GM21825 (cell line): ENCODE measurements at regions not wholly inside any gene's neighbourhood (a gene's known extent, or its start where the extent isn't known, plus 50 kb on each side); places are given as distances from the start of the nearest gene placed in this dataset.

Source experiments
- ATAC-seq: cut with Tn5 transposase; IDR thresholded peaks from one replicate; pipeline ENCODE4 v1.9.1; 2021; ENCODE audit warnings: mild to moderate bottlenecking, moderate library complexity; ENCODE audit not compliant: unreplicated experiment

GRCh38 chr6:45741437-45742171 lies 274.1 kb downstream of the CLIC5 start:
- peak; percentile 67 for ATAC-seq

- ATAC-seq, result no peak
These were observed 276.6 kb downstream of the CLIC5 start for GRCh38 chr6:45739058-45739457.

- ATAC-seq, result no peak
These were observed 277.6 kb downstream of the CLIC5 start for GRCh38 chr6:45738057-45738455.

GRCh38 chr6:45737331-45738056 lies 278.2 kb downstream of the CLIC5 start:
- peak; percentile 60 for ATAC-seq

DNA sequence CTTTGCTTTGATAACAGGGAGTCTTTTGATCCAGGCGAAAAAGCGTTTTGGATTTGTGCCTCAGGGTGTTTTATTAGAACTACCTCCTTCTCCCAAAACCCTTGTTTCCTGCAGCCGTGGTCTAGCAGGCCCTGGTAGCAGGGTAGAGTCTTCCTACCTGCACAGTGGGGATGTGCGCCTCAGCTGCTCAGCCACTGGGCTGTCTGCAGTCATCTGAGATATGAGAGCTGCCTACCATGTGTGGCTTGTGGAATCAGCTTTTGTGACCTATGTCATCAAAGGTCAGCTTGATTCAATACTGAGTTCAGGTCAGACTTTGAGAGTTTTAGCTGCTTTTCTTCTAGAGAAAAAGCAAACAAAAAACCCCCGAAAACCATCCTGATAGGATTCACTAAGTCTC lies 279.5 kb downstream of the CLIC5 start:
- ATAC-seq, result no peak

- no peak for ATAC-seq
These were observed 282.9 kb downstream of the CLIC5 start for GRCh38 chr6:45732731-45733130.

DNA sequence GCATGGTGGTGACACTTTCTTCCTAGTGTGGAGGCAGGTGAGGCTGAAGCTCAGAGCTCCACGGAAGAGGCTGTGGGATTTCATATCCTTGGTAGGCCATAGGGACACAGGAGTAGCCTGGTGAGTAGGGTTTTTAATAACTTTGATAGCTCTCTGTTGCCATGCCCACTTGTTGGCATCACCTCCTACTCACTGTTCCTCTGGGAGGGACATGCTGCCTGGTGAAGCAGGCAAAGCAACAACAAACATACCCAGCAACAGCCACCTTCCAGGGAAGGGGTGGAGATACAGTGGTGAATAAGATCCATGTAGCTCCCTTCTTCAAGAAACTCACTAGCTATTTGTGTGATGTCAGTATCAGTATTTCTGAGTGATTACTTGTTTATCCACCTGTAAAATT lies 285.4 kb downstream of the CLIC5 start:
- ATAC-seq, result no peak

GRCh38 chr6:45728674-45729073 lies 287.0 kb downstream of the CLIC5 start:
- ATAC-seq, result no peak

DNA sequence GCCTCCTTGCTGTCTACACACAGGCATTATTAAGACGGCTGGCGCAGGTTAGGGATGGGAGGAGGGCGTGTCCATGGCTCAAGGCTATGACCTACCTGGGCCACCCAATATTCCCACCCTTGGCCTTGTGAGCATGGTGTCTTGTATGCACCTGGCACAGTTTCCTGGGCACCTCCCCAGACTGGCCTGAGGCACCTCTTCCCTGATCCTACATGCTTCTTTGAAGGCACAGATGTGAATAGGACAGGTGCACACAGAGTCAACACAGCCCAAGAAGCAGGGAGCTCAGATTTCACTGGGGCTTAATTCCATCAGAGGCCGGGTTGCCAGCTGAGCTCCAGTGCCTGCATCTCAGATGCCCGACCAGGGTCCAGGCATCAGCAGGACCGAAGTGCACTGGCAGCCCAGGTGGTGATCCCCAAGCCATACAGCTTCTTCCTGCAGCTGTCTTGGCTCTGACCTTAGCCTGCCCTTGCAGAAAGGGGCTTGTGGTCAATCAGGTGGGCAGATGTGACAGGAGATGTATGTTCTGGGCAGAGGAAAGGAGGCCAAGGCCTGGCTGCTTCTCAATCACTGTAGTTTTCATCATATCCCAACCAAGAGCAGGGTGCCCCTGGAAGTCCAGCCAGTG lies 287.7 kb downstream of the CLIC5 start:
- no peak for ATAC-seq

- no peak for ATAC-seq
These were observed 288.4 kb downstream of the CLIC5 start for GRCh38 chr6:45727228-45727627.

DNA sequence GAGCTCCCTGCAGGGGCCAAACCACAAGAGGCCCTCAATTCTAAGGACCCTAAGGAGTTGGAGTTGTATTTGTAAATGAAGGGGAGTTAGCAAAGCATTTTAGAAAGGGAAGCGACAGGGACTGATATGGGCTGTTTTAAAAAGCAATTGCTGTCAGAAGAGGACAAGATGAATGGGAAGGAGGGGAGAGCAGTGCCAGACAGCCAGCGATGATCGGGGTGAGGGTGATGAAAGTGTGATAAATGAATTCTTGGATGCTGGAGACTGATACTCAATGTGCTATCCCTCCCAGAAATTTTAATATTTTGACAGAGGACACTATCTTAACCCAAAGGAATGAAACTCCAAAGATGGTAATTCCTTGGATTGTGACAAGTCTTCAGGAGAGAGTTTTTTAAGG lies 289.2 kb downstream of the CLIC5 start:
- ATAC-seq, result no peak

GRCh38 chr6:45724511-45724910 lies 291.1 kb downstream of the CLIC5 start:
- no peak for ATAC-seq

DNA sequence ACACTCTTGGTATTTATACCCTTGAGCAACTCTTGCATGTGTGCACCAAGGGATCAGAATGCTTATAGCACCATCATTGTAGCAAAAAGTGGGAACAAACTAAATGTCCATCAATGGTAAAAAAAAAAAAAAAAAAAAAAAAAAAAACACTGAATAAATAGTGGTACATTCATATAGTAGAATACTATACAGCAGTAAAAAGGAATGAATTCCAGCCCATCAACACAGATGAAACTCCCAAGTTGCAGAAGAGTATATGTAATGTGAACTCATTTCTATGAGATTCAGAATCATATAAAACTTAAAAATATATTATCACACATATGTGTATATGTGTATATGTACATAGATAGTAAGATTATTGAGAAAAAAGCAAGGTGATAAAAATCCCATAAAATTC lies 291.6 kb downstream of the CLIC5 start:
- ATAC-seq, result no peak

GRCh38 chr6:45722876-45723275 lies 292.8 kb downstream of the CLIC5 start:
- no peak for ATAC-seq

GRCh38 chr6:45721665-45722064 lies 294.0 kb downstream of the CLIC5 start:
- no peak for ATAC-seq

DNA sequence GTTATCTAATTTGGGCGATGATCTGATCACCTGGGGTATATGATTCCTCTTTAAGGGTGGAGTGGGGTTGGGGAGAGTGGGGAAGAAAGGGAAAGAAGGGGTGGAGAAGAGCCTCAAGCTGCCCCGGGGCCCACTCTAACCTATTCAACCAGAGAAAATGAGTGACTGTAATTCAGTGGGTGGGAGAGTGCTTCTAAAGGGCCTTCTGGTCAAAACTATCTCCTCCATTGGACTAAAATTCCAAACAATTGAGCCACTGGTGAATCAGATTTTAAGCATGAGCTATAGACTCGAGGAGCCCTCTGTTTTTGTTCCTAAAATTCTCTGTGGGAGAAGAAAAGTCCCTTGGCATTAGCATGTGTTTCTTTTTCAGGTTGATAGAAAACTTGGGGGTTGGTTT lies 296.8 kb downstream of the CLIC5 start:
- no peak for ATAC-seq

DNA sequence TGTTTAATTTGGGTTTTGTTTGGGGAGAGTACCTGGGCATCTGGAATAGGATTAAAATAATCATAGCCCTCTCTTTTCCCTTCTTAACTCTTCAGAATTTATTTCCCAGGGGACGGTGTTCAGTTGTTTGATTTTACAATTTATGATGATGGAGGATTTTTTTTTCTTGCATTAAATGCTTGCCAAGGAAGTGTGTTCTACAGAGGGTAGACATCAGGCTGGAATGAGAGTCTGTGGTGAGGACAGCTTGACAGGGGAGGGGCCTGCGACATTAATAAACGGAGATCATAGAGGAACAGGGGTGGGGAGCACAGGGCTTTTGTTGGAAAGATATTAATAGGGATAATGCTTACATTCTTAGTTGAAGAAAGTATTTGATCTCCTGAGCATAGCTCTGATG lies 297.5 kb downstream of the CLIC5 start:
- ATAC-seq, result no peak

- no peak for ATAC-seq
These were observed 297.9 kb downstream of the CLIC5 start for GRCh38 chr6:45717715-45718114.

GRCh38 chr6:45717027-45717426 lies 298.6 kb downstream of the CLIC5 start:
- ATAC-seq, result no peak

- no peak for ATAC-seq
These were observed 300.2 kb downstream of the CLIC5 start for GRCh38 chr6:45715508-45715803.

- ATAC-seq, result no peak
These were observed 300.7 kb downstream of the CLIC5 start for GRCh38 chr6:45714741-45715507.
